ENCODE measurements at regions not wholly inside any gene's neighbourhood (a gene's known extent, or its start where the extent isn't known, plus 50 kb on each side); places are given as distances from the start of the nearest gene placed in this dataset.

GRCh38 chr1:232697187-232697822 lies 67.4 kb upstream of the SIPA1L2 start:
- peak; percentile 80 for FAIRE-seq
- no peak for DNase-seq (ENCODE audit: low read depth)
- Histone ChIP-seq H3K4me3 (ENCODE audit: low read depth, low read length) (no peak overlapping the region), H3K27me3 (ENCODE audit: control insufficient read depth, insufficient read depth, low read length) (peaks cover 3% of the 10 kb centered on the region), H3K36me3 (ENCODE audit: control insufficient read depth, insufficient read depth, low read length) (no peaks in the 10 kb centered on the region)
- no peak for TF ChIP-seq CTCF (IDR thresholded peaks at IDR 0.05; ENCODE audit: insufficient read depth, low read length, severe bottlenecking)

- no peaks in the 10 kb centered on the region for H3K27me3 ChIP-seq (ENCODE audit: control insufficient read depth, insufficient read depth, low read length)
- TF ChIP-seq CTCF (IDR thresholded peaks at IDR 0.05; ENCODE audit: insufficient read depth, low read length, severe bottlenecking): no peak
- DNase-seq (ENCODE audit: low read depth) (no peak), FAIRE-seq (no peak)
- H3K4me3 ChIP-seq (ENCODE audit: low read depth, low read length): no peak overlapping the region
- H3K36me3 ChIP-seq (ENCODE audit: control insufficient read depth, insufficient read depth, low read length): no peaks in the 10 kb centered on the region
Measured at GRCh38 chr1:232699814-232700213, 69.9 kb upstream of the SIPA1L2 start.

GRCh38 chr1:232702911-232703310 lies 73.0 kb upstream of the SIPA1L2 start:
- FAIRE-seq (no peak), DNase-seq (ENCODE audit: low read depth) (no peak)
- no peaks in the 10 kb centered on the region for H3K36me3 ChIP-seq (ENCODE audit: control insufficient read depth, insufficient read depth, low read length)
- no peak overlapping the region for H3K4me3 ChIP-seq (ENCODE audit: low read depth, low read length)
- TF ChIP-seq CTCF (IDR thresholded peaks at IDR 0.05; ENCODE audit: insufficient read depth, low read length, severe bottlenecking): no peak
- no peaks in the 10 kb centered on the region for H3K27me3 ChIP-seq (ENCODE audit: control insufficient read depth, insufficient read depth, low read length)

- DNase-seq (ENCODE audit: low read depth) (no peak), FAIRE-seq (no peak)
- Histone ChIP-seq H3K27me3 (ENCODE audit: control insufficient read depth, insufficient read depth, low read length) (no peaks in the 10 kb centered on the region), H3K36me3 (ENCODE audit: control insufficient read depth, insufficient read depth, low read length) (no peaks in the 10 kb centered on the region), H3K4me3 (ENCODE audit: low read depth, low read length) (no peak overlapping the region)
- no peak for TF ChIP-seq CTCF (IDR thresholded peaks at IDR 0.05; ENCODE audit: insufficient read depth, low read length, severe bottlenecking)
Measured at GRCh38 chr1:232704256-232704655, 74.3 kb upstream of the SIPA1L2 start.

- peak; percentile 36 for FAIRE-seq
- TF ChIP-seq CTCF (IDR thresholded peaks at IDR 0.05; ENCODE audit: insufficient read depth, low read length, severe bottlenecking): no peak
- H3K36me3 ChIP-seq (ENCODE audit: control insufficient read depth, insufficient read depth, low read length): no peaks in the 10 kb centered on the region
- H3K4me3 ChIP-seq (ENCODE audit: low read depth, low read length): no peak overlapping the region
- peak; percentile 96 for DNase-seq (ENCODE audit: low read depth)
- H3K27me3 ChIP-seq (ENCODE audit: control insufficient read depth, insufficient read depth, low read length): no peaks in the 10 kb centered on the region
Measured at GRCh38 chr1:232704694-232705680, 75.1 kb upstream of the SIPA1L2 start.
